ENCODE measurements at regions not wholly inside any gene's neighbourhood (a gene's known extent, or its start where the extent isn't known, plus 50 kb on each side); places are given as distances from the start of the nearest gene placed in this dataset.
"Not testable (repeated sequence)": the region's sequence is repeated elsewhere in the genome, so short reads cannot be mapped to it uniquely, and the experiment has no call there.

DNA sequence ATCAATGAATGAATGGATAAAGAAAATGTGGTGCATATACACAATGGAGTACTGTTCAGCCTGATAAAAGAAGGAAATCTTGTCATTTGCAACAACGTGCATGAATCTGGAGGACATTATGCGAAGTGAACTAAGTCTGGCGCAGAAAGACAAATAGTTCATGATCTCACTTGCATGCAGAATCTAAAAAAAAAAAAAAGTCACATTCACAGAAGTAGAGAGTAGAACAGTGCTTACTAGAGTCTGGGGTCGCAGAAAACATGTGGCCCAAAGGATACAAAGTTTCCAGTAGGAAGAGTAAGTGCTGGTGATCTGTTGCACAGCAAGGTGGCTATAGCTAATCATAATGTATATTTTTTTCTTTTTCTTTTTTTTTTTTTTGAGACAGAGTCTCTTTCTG, 167.3 kb downstream of the CRLF3 start:
- DNase-seq; ATAC-seq; H3K4me1 ChIP-seq (ENCODE audit: low read depth); H3K36me3 ChIP-seq (ENCODE audit: low read depth); intact Hi-C loops (cut with DNase I, micrococcal nuclease); H3K4me3 ChIP-seq; H3K9me3 ChIP-seq: not testable (repeated sequence)

DNA sequence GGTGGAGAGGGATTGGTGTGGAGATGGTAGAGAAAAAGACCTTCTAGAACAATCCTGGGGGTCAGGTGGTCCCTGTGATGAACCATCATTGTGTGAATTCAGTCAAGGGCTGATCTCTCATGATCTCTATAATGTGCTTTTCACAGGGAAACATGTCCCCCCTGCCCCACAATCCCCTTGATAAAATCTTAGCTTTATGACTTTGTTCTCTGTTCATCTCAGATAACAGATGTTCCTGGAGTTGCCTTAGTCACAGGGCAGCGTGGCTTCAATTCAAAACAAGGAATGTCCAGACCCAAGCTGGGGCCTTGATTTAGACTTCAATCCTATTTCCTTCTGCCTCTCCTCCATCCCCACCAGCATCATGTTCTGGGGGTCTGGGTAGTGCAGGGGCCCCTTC, 171.5 kb downstream of the CRLF3 start:
- ATAC-seq = not testable (repeated sequence)

DNA sequence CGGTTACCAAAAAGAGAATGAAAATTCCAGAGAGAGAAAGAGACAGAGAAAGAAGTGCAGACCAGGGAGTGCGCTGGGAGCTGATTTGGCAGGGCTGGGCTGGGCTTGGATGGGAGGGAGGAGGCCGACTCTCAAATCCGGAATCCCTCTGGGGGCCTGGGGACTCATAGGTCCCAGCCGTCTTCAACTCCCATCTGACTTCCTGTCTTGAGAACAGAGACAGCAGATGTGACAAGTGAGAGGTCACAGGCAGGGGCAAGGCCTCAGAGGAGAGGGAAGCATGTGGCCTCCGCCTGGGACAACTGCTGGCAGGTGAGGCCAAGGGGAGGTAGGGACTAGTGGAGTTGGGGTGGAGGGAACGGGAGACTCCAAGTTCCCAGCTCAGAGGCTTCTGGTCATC, 172.9 kb downstream of the GOSR1 start:
- intact Hi-C loops (cut with DNase I, micrococcal nuclease); H3K4me3 ChIP-seq; H3K36me3 ChIP-seq (ENCODE audit: low read depth); H3K9me3 ChIP-seq; ATAC-seq; H3K4me1 ChIP-seq (ENCODE audit: low read depth); DNase-seq: not testable (repeated sequence)

More for the DNA sequence above, 171.5 kb downstream of the CRLF3 start:
- DNase-seq; H3K4me3 ChIP-seq; H3K36me3 ChIP-seq (ENCODE audit: low read depth); H3K9me3 ChIP-seq; H3K4me1 ChIP-seq (ENCODE audit: low read depth); intact Hi-C loops (cut with DNase I, micrococcal nuclease): not testable (repeated sequence)

DNA sequence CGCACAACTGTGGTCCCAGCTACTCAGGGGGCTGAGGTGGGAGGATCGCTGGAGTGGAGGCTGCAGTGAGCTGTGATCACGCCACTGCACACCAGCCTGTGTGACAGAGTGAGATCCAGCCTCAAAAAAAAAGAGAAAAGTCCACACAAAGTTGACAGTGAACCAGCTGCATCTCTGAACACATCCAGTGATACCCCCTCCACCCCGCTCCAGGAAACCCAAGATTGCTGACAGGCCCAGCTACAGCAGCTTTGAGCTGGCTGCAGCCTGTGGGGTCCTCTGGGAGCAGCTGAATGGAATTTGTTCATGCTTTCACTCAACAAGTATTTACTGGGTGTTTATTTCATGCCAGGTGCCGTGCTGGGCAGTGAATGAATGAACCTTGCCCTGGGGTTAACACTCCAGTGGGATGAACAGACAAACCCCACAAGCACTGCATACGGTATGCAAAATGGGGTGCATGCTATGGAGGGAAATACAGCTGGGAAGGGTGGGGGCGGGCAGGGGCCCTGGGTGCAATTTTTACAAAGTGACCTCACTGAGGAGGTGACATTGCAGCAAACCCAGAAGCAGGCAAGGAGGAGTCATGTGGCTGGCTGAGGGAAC, 170.9 kb downstream of the GOSR1 start:
- H3K36me3 ChIP-seq (ENCODE audit: low read depth); H3K4me3 ChIP-seq; ATAC-seq; H3K9me3 ChIP-seq; H3K4me1 ChIP-seq (ENCODE audit: low read depth); DNase-seq; intact Hi-C loops (cut with DNase I, micrococcal nuclease): not testable (repeated sequence)

DNA sequence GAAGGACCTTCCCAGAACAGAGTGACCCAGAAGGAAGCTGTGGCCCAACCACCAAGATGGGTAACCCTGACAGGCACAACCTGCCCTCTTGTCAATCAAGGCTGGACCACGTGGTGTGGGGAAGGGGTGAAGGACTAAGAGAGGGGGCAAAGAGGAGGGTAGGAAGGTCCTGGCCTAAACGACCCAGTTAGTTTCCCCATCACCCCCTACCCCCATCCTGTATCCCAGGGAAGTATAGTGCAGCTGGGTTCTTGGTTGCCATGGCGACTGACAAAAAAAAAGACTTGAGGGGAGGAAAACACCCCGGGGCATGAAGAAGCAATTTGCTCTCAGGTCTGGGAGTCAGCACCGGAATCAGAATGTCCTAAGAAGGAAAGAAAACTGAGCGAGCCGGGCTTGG, 168.7 kb downstream of the GOSR1 start:
- not testable (repeated sequence) for ATAC-seq

DNA sequence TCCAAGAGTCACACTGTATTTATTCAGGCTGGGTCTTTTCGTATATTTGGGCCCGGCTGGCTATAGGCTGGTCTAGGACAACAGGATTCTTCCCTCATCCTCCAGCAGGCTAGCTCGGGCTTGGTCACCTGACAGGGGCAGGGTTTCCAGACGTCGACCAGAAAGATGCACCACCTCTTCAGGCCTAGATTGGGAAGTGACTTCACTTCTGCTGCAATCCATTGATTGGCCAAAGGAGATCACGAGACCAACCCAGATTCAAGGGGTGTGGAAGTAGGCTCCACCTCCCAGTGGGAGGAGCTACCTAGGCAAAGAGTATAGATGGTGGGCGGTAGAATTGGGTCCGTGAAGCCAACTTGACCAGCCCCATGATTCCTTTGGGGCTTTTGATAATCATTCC, 167.5 kb downstream of the GOSR1 start:
- H3K36me3 ChIP-seq (ENCODE audit: low read depth); DNase-seq; H3K4me3 ChIP-seq; intact Hi-C loops (cut with DNase I, micrococcal nuclease); H3K9me3 ChIP-seq; H3K4me1 ChIP-seq (ENCODE audit: low read depth): not testable (repeated sequence)
- peak; percentile 71 for ATAC-seq

More for the DNA sequence above, 168.7 kb downstream of the GOSR1 start:
- intact Hi-C loops (cut with DNase I, micrococcal nuclease); H3K4me3 ChIP-seq; H3K9me3 ChIP-seq; H3K4me1 ChIP-seq (ENCODE audit: low read depth); H3K36me3 ChIP-seq (ENCODE audit: low read depth); DNase-seq: not testable (repeated sequence)

DNA sequence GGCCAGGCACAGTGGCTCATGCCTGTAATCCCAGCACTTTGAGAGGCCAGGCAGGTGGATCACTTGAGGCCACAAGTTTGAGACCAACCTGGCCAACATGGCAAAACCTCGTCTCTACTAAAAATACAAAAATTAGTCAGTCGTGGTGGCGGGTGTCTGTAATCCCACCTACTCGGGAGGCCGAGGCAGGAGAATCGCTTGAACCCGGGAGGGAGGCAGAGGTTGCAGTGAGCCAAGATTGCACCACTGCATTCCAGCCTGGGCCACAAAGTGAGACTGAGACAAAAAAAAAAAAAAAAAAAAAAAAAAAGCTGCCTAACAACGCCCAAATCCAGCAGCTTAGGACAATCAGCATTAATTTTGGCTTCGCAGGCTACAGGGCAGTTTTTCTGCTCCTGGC, 167.1 kb downstream of the GOSR1 start:
- H3K36me3 ChIP-seq (ENCODE audit: low read depth); DNase-seq; ATAC-seq; intact Hi-C loops (cut with DNase I, micrococcal nuclease); H3K9me3 ChIP-seq; H3K4me3 ChIP-seq; H3K4me1 ChIP-seq (ENCODE audit: low read depth): not testable (repeated sequence)

DNA sequence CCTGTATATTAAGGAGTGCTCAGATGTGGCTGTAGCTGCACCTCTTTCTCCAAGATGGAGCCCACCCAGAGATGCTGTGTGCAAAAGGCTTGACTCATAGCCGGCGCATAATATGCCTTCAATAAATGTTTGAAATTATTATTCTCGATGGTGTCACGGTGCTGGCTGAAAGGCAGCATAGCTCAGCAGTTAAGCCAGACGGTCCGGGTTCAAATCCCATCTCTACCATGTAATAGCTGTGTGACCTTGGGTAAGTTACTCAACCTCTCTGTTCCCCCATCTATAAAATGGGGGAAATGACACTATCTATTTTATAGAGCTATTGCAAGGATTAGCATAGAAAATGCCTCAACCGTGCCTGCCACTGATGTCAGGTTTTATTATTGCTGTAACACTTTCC, 164.2 kb downstream of the GOSR1 start:
- H3K4me3 ChIP-seq; intact Hi-C loops (cut with DNase I, micrococcal nuclease); ATAC-seq; H3K9me3 ChIP-seq; H3K4me1 ChIP-seq (ENCODE audit: low read depth); H3K36me3 ChIP-seq (ENCODE audit: low read depth); DNase-seq: not testable (repeated sequence)

DNA sequence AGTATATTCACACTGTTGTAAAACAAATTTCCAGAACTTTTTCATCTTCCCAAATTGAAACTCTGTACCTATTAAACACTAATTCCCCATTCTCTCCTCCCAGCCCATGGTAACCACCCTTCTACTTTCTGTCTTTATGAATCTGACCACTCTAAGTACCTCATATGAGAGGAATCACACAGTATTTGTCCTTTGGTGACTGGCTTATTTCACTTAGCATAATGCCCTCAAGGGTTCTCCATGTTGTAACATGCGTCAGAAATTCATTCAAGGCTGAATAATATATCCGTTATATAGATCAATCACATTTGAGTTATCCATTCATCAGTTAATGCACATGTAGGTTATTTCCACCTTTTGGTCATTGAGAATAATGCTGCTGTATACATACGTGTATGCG, 162.2 kb downstream of the GOSR1 start:
- intact Hi-C loops (cut with DNase I, micrococcal nuclease); H3K36me3 ChIP-seq (ENCODE audit: low read depth); H3K9me3 ChIP-seq; H3K4me1 ChIP-seq (ENCODE audit: low read depth); DNase-seq; ATAC-seq; H3K4me3 ChIP-seq: not testable (repeated sequence)

DNA sequence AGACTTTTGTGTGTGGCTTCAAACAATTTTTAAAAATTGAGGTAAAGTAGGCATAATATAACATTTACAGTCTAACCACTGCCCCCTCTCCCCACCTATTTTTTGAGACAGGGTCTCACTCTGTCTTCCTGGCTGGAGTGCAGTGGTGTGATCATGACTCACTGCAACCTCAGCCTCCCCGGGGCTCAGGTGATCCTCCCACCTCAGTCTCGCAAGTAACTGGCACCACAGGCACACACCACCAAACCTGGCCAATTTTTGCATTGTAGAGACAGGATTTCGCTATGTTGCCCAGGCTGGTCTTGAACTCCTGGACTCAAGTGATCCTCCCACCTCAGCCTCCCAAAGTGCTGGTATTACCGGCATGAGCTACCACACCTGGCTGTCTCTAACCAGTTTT, 161.8 kb downstream of the GOSR1 start:
- H3K9me3 ChIP-seq; H3K4me1 ChIP-seq (ENCODE audit: low read depth); ATAC-seq; DNase-seq; H3K4me3 ChIP-seq; intact Hi-C loops (cut with DNase I, micrococcal nuclease); H3K36me3 ChIP-seq (ENCODE audit: low read depth): not testable (repeated sequence)

DNA sequence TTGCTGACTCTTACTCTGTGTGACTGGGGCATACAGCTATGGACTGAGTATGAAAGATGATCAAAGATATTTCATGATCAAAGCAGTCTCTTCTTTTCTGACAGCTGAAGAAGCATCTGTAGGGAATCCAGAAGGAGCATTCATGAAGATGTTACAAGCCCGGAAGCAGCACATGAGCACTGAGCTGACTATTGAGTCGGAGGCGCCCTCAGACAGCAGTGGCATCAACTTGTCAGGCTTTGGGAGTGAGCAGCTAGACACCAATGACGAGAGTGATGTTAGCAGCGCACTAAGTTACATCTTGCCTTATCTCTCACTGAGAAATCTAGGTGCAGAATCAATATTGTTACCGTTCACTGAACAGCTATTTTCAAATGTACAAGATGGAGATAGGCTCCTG, 154.4 kb downstream of the GOSR1 start:
- intact Hi-C loops (cut with DNase I, micrococcal nuclease); H3K36me3 ChIP-seq (ENCODE audit: low read depth); H3K9me3 ChIP-seq; H3K4me1 ChIP-seq (ENCODE audit: low read depth); DNase-seq; ATAC-seq; H3K4me3 ChIP-seq: not testable (repeated sequence)

DNA sequence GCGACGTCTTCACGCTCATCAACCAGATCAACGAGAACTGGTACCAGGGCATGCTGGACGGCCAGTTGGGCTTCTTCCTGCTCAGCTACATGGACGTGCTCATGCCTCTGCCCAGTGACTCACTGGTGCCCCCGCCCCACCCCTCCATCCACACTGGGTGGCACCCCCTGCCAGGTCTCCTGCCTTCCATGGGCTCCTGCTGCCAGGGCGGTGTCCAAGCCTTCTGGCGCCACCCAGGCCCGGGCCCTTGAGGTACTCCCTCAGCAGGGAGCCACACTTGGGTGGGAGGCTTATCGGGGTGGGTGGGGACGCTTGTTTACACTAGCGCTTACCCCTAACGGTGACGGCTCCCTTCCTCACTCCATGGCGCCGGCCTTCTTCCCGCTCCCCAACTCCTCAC, 148.2 kb downstream of the GOSR1 start:
- H3K4me1 ChIP-seq (ENCODE audit: low read depth); H3K36me3 ChIP-seq (ENCODE audit: low read depth); DNase-seq; ATAC-seq; intact Hi-C loops (cut with DNase I, micrococcal nuclease); H3K4me3 ChIP-seq; H3K9me3 ChIP-seq: not testable (repeated sequence)

DNA sequence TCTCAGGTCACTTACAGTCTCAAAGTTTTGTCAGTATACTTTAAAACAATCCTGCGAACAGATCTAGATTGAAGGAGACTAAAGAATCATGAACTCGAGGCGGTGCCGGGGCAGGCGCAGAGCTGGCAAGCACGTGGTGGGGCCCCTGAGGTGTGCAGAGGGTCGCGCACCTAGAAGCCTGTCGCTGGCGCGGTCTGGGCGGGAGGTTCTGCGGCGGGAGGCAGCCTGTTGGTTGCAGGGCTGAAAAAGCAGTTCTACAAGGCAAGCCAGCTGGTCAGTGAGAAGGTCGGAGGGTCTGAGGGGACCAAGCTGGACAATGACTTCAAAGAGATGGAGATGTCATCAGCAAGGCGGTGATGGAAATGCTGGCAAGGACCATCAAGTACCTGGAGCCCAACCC, 147.0 kb downstream of the GOSR1 start:
- H3K4me1 ChIP-seq (ENCODE audit: low read depth); H3K36me3 ChIP-seq (ENCODE audit: low read depth); ATAC-seq; intact Hi-C loops (cut with DNase I, micrococcal nuclease); H3K4me3 ChIP-seq; DNase-seq; H3K9me3 ChIP-seq: not testable (repeated sequence)

DNA sequence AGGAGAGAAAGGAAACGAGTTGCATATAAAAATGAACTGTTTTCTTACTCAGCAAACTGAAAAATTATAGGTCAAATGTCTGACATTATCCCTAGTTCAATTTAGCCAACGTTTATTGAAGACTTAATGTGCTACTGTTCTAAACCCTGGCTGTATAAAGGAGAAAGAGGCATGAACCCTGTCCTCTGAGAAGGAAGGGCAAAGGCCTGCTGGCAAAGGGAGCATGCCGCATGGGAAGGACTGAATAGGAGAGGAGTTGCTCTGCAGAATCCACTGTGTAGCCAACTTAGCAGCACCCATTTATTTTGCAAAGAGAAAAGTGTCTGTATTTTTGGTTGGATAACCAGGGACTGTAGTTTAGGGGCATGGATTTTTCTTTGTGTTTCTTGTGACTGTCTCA, 132.5 kb downstream of the GOSR1 start:
- ATAC-seq = peak; percentile 91
- H3K9me3 ChIP-seq; H3K4me3 ChIP-seq; intact Hi-C loops (cut with DNase I, micrococcal nuclease); H3K36me3 ChIP-seq (ENCODE audit: low read depth); H3K4me1 ChIP-seq (ENCODE audit: low read depth); DNase-seq: not testable (repeated sequence)
